Osteoblast (primary cell): ENCODE measurements at regions not wholly inside any gene's neighbourhood (a gene's known extent, or its start where the extent isn't known, plus 50 kb on each side); places are given as distances from the start of the nearest gene placed in this dataset.

Experiments
- DNase-seq: peaks from one replicate; pipeline ENCODE4 v3.0.0; 2011; ENCODE audit warnings: low spot score, mixed read lengths; ENCODE audit not compliant: insufficient read length; ENCODE audit errors: missing footprints
- H2AFZ ChIP-seq: 2 replicates; pipeline ENCODE4 v1.6.0; 2011; ENCODE audit warnings: mild to moderate bottlenecking, low read length
- H3K27ac ChIP-seq: 2 replicates; pipeline ENCODE4 v1.5.1; 2011; ENCODE audit warnings: mild to moderate bottlenecking, low read depth, low read length, moderate library complexity
- H3K27me3 ChIP-seq: 2 replicates; pipeline ENCODE4 v1.6.0; 2012; ENCODE audit warnings: mild to moderate bottlenecking, control low read depth, inconsistent platforms, low read length, moderate library complexity; ENCODE audit not compliant: insufficient read depth
- H3K36me3 ChIP-seq: 2 replicates; pipeline ENCODE4 v1.5.1; 2011; ENCODE audit warnings: mild to moderate bottlenecking, low read length, control low read depth, moderate library complexity; ENCODE audit not compliant: insufficient read depth
- H3K4me1 ChIP-seq: 2 replicates; pipeline ENCODE4 v1.5.1; 2011; ENCODE audit warnings: mild to moderate bottlenecking, low read length, control low read depth, moderate library complexity; ENCODE audit not compliant: insufficient read depth
- H3K4me2 ChIP-seq: 2 replicates; pipeline ENCODE4 v1.6.0; 2011; ENCODE audit warnings: mild to moderate bottlenecking, low read length; ENCODE audit not compliant: insufficient read depth
- H3K4me3 ChIP-seq: fragments of 200-600 bp; sonication (generic); 3 replicates; pipeline ENCODE4 v1.5.1; 2012; ENCODE audit warnings: mild to moderate bottlenecking, low read length, inconsistent platforms; ENCODE audit not compliant: insufficient read depth
- H3K79me2 ChIP-seq: 2 replicates; pipeline ENCODE4 v1.6.0; 2012; ENCODE audit warnings: mild to moderate bottlenecking, low read length, control low read depth, inconsistent platforms; ENCODE audit not compliant: insufficient read depth
- H3K9me3 ChIP-seq: 2 replicates; pipeline ENCODE4 v1.5.1; 2011; ENCODE audit warnings: low read depth, low read length, control low read depth
- H4K20me1 ChIP-seq: 2 replicates; pipeline ENCODE4 v1.6.0; 2012; ENCODE audit warnings: mild to moderate bottlenecking, low read length, control low read depth; ENCODE audit not compliant: insufficient read depth
- CTCF ChIP-seq: IDR thresholded peaks from 2 replicates; pipeline ENCODE4 v1.5.1; 2011; ENCODE audit warnings: mild to moderate bottlenecking, low read depth, low read length, moderate library complexity; ENCODE audit errors: extremely low read depth

GRCh38 chr7:41754046-41754445 lies 51.2 kb upstream of the INHBA start:
- DNase-seq, result no peak

More at GRCh38 chr7:41754046-41754445, 51.2 kb upstream of the INHBA start:
- H3K9me3 ChIP-seq, result no peaks in the 10 kb centered on the region
- no peak overlapping the region for H2AFZ ChIP-seq
- no peaks in the 10 kb centered on the region for H3K4me1 ChIP-seq
- no peak for TF ChIP-seq CTCF
- no peaks in the 10 kb centered on the region for H3K36me3 ChIP-seq
- no peak overlapping the region for H3K27ac ChIP-seq
- H3K79me2 ChIP-seq, result no peaks in the 10 kb centered on the region
- H3K27me3 ChIP-seq, result no peaks in the 10 kb centered on the region
- H3K4me3 ChIP-seq, result no peak overlapping the region
- no peaks in the 10 kb centered on the region for H4K20me1 ChIP-seq
- no peak overlapping the region for H3K4me2 ChIP-seq
